ENCODE measurements at regions not wholly inside any gene's neighbourhood (a gene's known extent, or its start where the extent isn't known, plus 50 kb on each side); places are given as distances from the start of the nearest gene placed in this dataset.

- TF ChIP-seq, protein P1, sequence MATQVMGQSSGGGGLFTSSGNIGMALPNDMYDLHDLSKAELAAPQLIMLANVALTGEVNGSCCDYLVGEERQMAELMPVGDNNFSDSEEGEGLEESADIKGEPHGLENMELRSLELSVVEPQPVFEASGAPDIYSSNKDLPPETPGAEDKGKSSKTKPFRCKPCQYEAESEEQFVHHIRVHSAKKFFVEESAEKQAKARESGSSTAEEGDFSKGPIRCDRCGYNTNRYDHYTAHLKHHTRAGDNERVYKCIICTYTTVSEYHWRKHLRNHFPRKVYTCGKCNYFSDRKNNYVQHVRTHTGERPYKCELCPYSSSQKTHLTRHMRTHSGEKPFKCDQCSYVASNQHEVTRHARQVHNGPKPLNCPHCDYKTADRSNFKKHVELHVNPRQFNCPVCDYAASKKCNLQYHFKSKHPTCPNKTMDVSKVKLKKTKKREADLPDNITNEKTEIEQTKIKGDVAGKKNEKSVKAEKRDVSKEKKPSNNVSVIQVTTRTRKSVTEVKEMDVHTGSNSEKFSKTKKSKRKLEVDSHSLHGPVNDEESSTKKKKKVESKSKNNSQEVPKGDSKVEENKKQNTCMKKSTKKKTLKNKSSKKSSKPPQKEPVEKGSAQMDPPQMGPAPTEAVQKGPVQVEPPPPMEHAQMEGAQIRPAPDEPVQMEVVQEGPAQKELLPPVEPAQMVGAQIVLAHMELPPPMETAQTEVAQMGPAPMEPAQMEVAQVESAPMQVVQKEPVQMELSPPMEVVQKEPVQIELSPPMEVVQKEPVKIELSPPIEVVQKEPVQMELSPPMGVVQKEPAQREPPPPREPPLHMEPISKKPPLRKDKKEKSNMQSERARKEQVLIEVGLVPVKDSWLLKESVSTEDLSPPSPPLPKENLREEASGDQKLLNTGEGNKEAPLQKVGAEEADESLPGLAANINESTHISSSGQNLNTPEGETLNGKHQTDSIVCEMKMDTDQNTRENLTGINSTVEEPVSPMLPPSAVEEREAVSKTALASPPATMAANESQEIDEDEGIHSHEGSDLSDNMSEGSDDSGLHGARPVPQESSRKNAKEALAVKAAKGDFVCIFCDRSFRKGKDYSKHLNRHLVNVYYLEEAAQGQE (IDR thresholded peaks at IDR 0.05; ENCODE audit: insufficient replicate concordance, low read depth): no peak
- TF ChIP-seq CTCF (IDR thresholded peaks at IDR 0.05; ENCODE audit: insufficient read depth, low read length) (no peak), POLR2AphosphoS5 (IDR thresholded peaks at IDR 0.05; ENCODE audit: low read depth) (no peak), GABPA (IDR thresholded peaks at IDR 0.05; ENCODE audit: low read depth) (no peak)
Measured at GRCh38 chr12:54740882-54741281, 92.7 kb upstream of the DCD start.
